ENCODE measurements at regions not wholly inside any gene's neighbourhood (a gene's known extent, or its start where the extent isn't known, plus 50 kb on each side); places are given as distances from the start of the nearest gene placed in this dataset.

- TF ChIP-seq ZNF561 (tag by site-specific recombination; IDR thresholded peaks at IDR 0.05; ENCODE audit: borderline replicate concordance) (no peak), ZNF366 (tag by site-specific recombination; conservative IDR thresholded peaks at IDR 0.05) (no peak), SCRT2 (tag by site-specific recombination; IDR thresholded peaks at IDR 0.05) (no peak), ZNF132 (tag by site-specific recombination; IDR thresholded peaks at IDR 0.05; ENCODE audit: borderline replicate concordance) (no peak), ZNF449 (tag by site-specific recombination; IDR thresholded peaks at IDR 0.05) (peak; percentile 58; the same call in 1 of the 2 replicates), ZNF18 (tag by site-specific recombination; IDR thresholded peaks at IDR 0.05) (no peak), KLF8 (tag by site-specific recombination; IDR thresholded peaks at IDR 0.05) (no peak), ZBTB21 (tag by site-specific recombination; IDR thresholded peaks at IDR 0.05) (no peak)
- CTCF ChIA-PET = no interaction called here
- Histone ChIP-seq H3K9me3 (ENCODE audit: control insufficient read depth, insufficient read depth, low read depth, low read length) (no peaks in the 10 kb centered on the region), H3K36me3 (ENCODE audit: control insufficient read depth in 2 of 2, insufficient read depth in 1 of 2, low read length in 2 of 2) (no peaks in the 10 kb centered on the region), H3K4me1 (ENCODE audit: control insufficient read depth, insufficient read depth, low read length) (no peaks in the 10 kb centered on the region), H3K4me3 (ENCODE audit: low read depth, low read length) (no peak overlapping the region), H3K27ac (ENCODE audit: extremely low read depth, low read depth, low read length) (no peak overlapping the region)
- POLR2A ChIA-PET = no interaction called here
Measured at GRCh38 chr3:153246806-153247205, 84.8 kb downstream of the RAP2B start.

- no peak overlapping the region for H3K27ac ChIP-seq (ENCODE audit: extremely low read depth, low read depth, low read length)
- no peak for TF ChIP-seq ZNF121 (tag by site-specific recombination; IDR thresholded peaks at IDR 0.05)
- TF ChIP-seq IKZF3 (tag by site-specific recombination; IDR thresholded peaks at IDR 0.05) = no peak
- TF ChIP-seq ZNF544 (tag by site-specific recombination; IDR thresholded peaks at IDR 0.05) = no peak
- no peak for TF ChIP-seq BCL11B (tag by site-specific recombination; IDR thresholded peaks at IDR 0.05; ENCODE audit: low read depth)
- TF ChIP-seq ZNF677 (tag by site-specific recombination; IDR thresholded peaks at IDR 0.05) = no peak
- no peak for TF ChIP-seq AEBP2 (tag by site-specific recombination; IDR thresholded peaks at IDR 0.05; ENCODE audit: borderline replicate concordance)
- no peak for TF ChIP-seq ZNF140 (tag by site-specific recombination; IDR thresholded peaks at IDR 0.05)
- no peak for TF ChIP-seq CTCF (tag by site-specific recombination; IDR thresholded peaks at IDR 0.05)
- no peak for TF ChIP-seq ZNF530 (tag by site-specific recombination; IDR thresholded peaks at IDR 0.05; ENCODE audit: low read depth)
- TF ChIP-seq ZNF24 (tag by site-specific recombination; IDR thresholded peaks at IDR 0.05) = no peak
- TF ChIP-seq ZNF629 (tag by site-specific recombination; IDR thresholded peaks at IDR 0.05) = no peak
- TF ChIP-seq ZBTB49 (tag by site-specific recombination; IDR thresholded peaks at IDR 0.05; ENCODE audit: low read depth) = no peak
- TF ChIP-seq GLIS1 (tag by site-specific recombination; IDR thresholded peaks at IDR 0.05) = no peak
- no peak for TF ChIP-seq TRIM28 (IDR thresholded peaks at IDR 0.05; ENCODE audit: borderline replicate concordance, low read length)
- no peak for TF ChIP-seq ZBTB17 (tag by site-specific recombination; IDR thresholded peaks at IDR 0.05)
- no peak overlapping the region for H3K4me3 ChIP-seq (ENCODE audit: low read depth, low read length)
- H3K4me1 ChIP-seq (ENCODE audit: control insufficient read depth, insufficient read depth, low read length) = no peaks in the 10 kb centered on the region
- CTCF ChIA-PET = no interaction called here
- POLR2A ChIA-PET = no interaction called here
- H3K36me3 ChIP-seq (ENCODE audit: control insufficient read depth in 2 of 2, insufficient read depth in 1 of 2, low read length in 2 of 2) = no peaks in the 10 kb centered on the region
- H3K9me3 ChIP-seq (ENCODE audit: control insufficient read depth, insufficient read depth, low read depth, low read length) = no peaks in the 10 kb centered on the region
Measured at GRCh38 chr3:153247331-153248330, 85.6 kb downstream of the RAP2B start.

Measured in HEK293 (cell line).